Right atrium auricular region (tissue), 2 donors: ENCODE measurements at regions not wholly inside any gene's neighbourhood (a gene's known extent, or its start where the extent isn't known, plus 50 kb on each side); places are given as distances from the start of the nearest gene placed in this dataset.
"Not testable (repeated sequence)": the region's sequence is repeated elsewhere in the genome, so short reads cannot be mapped to it uniquely, and the experiment has no call there.

Experiments
- DNase-seq: peaks from one replicate; pipeline ENCODE4 v3.0.0-alpha.2; 2019; ENCODE audit warnings: low spot score
- H3K27ac ChIP-seq, 2 donors: fragments of 200-600 bp; sonication (generic); 1 replicate in 1 of 2; 2 replicates in 1 of 2; pipeline ENCODE4 v1.5.1; 2016 to 2019
- H3K27me3 ChIP-seq, 2 donors: fragments of 200-600 bp; sonication (generic); one replicate each; pipeline versions ENCODE4 v1.5.1 to v1.6.0; 2017 to 2019
- H3K36me3 ChIP-seq: fragments of 200-600 bp; sonication (generic); one replicate; pipeline ENCODE4 v1.5.1; 2016
- H3K4me1 ChIP-seq, 2 donors: fragments of 200-600 bp; sonication (generic); one replicate each; pipeline versions ENCODE4 v1.5.1 to v1.6.0; 2017 to 2019
- H3K4me3 ChIP-seq, 2 donors: fragments of 200-600 bp; sonication (generic); 1 replicate in 1 of 2; 2 replicates in 1 of 2; pipeline ENCODE4 v1.5.1; 2017 to 2019; ENCODE audit warnings: mild to moderate bottlenecking in 1 of 2, moderate library complexity in 1 of 2
- H3K9me3 ChIP-seq, 2 donors: fragments of 200-600 bp; sonication (generic); one replicate each; pipeline ENCODE4 v1.5.1; 2019
- TF ChIP-seq, protein P1 (sequence below), 2 donors: fragments of 200-600 bp; sonication (generic); IDR thresholded peaks; one replicate each; pipeline ENCODE4 v1.5.1; 2019; ENCODE audit warnings: antibody characterized with exemption in 2 of 2

DNA sequence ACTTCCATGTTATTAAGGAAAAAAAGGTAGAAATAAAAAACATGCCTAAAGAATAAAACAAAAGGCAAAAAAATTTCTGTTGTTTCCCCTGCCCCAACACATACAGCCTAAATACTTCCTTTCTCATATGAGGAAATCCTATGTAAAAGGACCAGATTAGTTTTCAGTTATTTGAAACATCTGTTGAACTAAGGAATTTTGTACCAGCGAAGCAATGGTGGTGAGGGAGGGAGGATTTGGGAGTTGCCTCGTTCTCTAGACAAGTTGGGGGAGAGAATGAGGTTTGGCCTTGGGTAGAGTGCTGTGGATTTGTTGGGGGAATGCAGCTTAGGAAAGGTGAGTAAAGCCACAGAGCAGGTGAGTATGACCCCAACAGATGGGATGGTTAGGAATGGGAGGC is 141.5 kb upstream of the RFLNA start:
- Histone ChIP-seq H3K36me3 (no peaks in the 10 kb centered on the region), H3K27ac (no peak overlapping the region), H3K4me3 (no peak overlapping the region), H3K4me1 (no peaks in the 10 kb centered on the region), H3K9me3 (no peaks in the 10 kb centered on the region), H3K27me3 (no peaks in the 10 kb centered on the region)
- TF ChIP-seq, protein P1, sequence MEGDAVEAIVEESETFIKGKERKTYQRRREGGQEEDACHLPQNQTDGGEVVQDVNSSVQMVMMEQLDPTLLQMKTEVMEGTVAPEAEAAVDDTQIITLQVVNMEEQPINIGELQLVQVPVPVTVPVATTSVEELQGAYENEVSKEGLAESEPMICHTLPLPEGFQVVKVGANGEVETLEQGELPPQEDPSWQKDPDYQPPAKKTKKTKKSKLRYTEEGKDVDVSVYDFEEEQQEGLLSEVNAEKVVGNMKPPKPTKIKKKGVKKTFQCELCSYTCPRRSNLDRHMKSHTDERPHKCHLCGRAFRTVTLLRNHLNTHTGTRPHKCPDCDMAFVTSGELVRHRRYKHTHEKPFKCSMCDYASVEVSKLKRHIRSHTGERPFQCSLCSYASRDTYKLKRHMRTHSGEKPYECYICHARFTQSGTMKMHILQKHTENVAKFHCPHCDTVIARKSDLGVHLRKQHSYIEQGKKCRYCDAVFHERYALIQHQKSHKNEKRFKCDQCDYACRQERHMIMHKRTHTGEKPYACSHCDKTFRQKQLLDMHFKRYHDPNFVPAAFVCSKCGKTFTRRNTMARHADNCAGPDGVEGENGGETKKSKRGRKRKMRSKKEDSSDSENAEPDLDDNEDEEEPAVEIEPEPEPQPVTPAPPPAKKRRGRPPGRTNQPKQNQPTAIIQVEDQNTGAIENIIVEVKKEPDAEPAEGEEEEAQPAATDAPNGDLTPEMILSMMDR (IDR thresholded peaks at IDR 0.05): no peak
- DNase-seq: no peak

GRCh38 chr12:124157406-124157805 is 137.5 kb upstream of the RFLNA start:
- Histone ChIP-seq H3K4me1 (no peaks in the 10 kb centered on the region), H3K27ac (no peak overlapping the region), H3K36me3 (no peaks in the 10 kb centered on the region), H3K4me3 (no peak overlapping the region), H3K9me3 (no peaks in the 10 kb centered on the region), H3K27me3 (no peaks in the 10 kb centered on the region)
- DNase-seq: no peak
- TF ChIP-seq, protein P1 (IDR thresholded peaks at IDR 0.05): no peak

GRCh38 chr12:124159655-124160054 is 135.2 kb upstream of the RFLNA start:
- no peak for DNase-seq
- H3K27ac ChIP-seq: no peak overlapping the region
- H3K27me3 ChIP-seq: no peaks in the 10 kb centered on the region
- H3K4me3 ChIP-seq: no peak overlapping the region
- H3K4me1 ChIP-seq: no peaks in the 10 kb centered on the region
- no peaks in the 10 kb centered on the region for H3K9me3 ChIP-seq
- TF ChIP-seq, protein P1 (IDR thresholded peaks at IDR 0.05): no peak
- H3K36me3 ChIP-seq: no peaks in the 10 kb centered on the region

GRCh38 chr12:124160097-124160756 is 134.7 kb upstream of the RFLNA start:
- no peaks in the 10 kb centered on the region for H3K27me3 ChIP-seq
- H3K27ac ChIP-seq: no peak overlapping the region
- TF ChIP-seq, protein P1 (IDR thresholded peaks at IDR 0.05): no peak
- no peaks in the 10 kb centered on the region for H3K36me3 ChIP-seq
- no peaks in the 10 kb centered on the region for H3K4me1 ChIP-seq
- no peaks in the 10 kb centered on the region for H3K9me3 ChIP-seq
- H3K4me3 ChIP-seq: no peak overlapping the region
- no peak for DNase-seq

- not testable (repeated sequence) for H3K4me1 ChIP-seq, H3K27me3 ChIP-seq, H3K36me3 ChIP-seq, DNase-seq, H3K27ac ChIP-seq, H3K4me3 ChIP-seq, H3K9me3 ChIP-seq
Measured at GRCh38 chr12:124161402-124161801, 133.5 kb upstream of the RFLNA start.

- no peak overlapping the region for H3K4me3 ChIP-seq
- no peak for DNase-seq
- no peaks in the 10 kb centered on the region for H3K36me3 ChIP-seq
- H3K27ac ChIP-seq: no peak overlapping the region
- H3K9me3 ChIP-seq: no peaks in the 10 kb centered on the region
- no peaks in the 10 kb centered on the region for H3K4me1 ChIP-seq
- no peaks in the 10 kb centered on the region for H3K27me3 ChIP-seq
- TF ChIP-seq, protein P1 (IDR thresholded peaks at IDR 0.05): no peak
Measured at GRCh38 chr12:124162151-124163110, 132.5 kb upstream of the RFLNA start.
